ENCODE measurements at regions not wholly inside any gene's neighbourhood (a gene's known extent, or its start where the extent isn't known, plus 50 kb on each side); places are given as distances from the start of the nearest gene placed in this dataset.

- no peak for TF ChIP-seq CTCF (IDR thresholded peaks at IDR 0.05)
- Mint-ChIP-seq H3K9me3 (ENCODE audit: unreplicated experiment) (no peaks in the 10 kb centered on the region), H3K4me3 (ENCODE audit: unreplicated experiment) (no peak overlapping the region), H3K36me3 (ENCODE audit: unreplicated experiment) (no peaks in the 10 kb centered on the region), H3K27me3 (ENCODE audit: unreplicated experiment) (no peaks in the 10 kb centered on the region), H3K27ac (ENCODE audit: unreplicated experiment) (no peak overlapping the region), H3K4me1 (ENCODE audit: unreplicated experiment) (no peaks in the 10 kb centered on the region)
- DNase-seq (ENCODE audit: extremely low spot score, unreplicated experiment) = no peak
Measured at GRCh38 chr12:127327986-127328385, 939.0 kb upstream of the TMEM132C start.

DNA sequence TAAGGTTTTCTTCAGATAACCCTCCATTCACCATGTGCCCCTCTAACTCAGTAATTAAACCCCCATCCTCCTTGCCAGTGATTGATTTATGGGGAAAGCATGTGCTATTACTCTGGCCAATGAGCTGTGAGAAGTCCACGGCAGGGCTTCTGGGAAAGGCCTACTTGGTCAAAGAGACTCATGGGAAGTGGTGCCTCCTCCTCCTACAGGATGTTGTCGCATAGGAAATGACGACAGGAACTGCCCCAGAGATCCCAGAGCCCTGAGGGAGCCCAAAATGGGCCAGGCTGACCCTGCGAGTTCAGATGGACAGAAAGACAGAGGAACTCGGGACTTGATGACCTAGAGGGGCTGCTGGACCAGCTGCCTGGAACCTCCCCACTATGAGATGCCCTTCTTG is 938.1 kb upstream of the TMEM132C start:
- no peak overlapping the region for H3K4me3 Mint-ChIP-seq (ENCODE audit: unreplicated experiment)
- no peak for TF ChIP-seq CTCF (IDR thresholded peaks at IDR 0.05)
- no peaks in the 10 kb centered on the region for H3K9me3 Mint-ChIP-seq (ENCODE audit: unreplicated experiment)
- H3K36me3 Mint-ChIP-seq (ENCODE audit: unreplicated experiment) = no peaks in the 10 kb centered on the region
- H3K27me3 Mint-ChIP-seq (ENCODE audit: unreplicated experiment) = no peaks in the 10 kb centered on the region
- DNase-seq (ENCODE audit: extremely low spot score, unreplicated experiment) = no peak
- H3K4me1 Mint-ChIP-seq (ENCODE audit: unreplicated experiment) = no peaks in the 10 kb centered on the region
- no peak overlapping the region for H3K27ac Mint-ChIP-seq (ENCODE audit: unreplicated experiment)

- no peak overlapping the region for H3K27ac Mint-ChIP-seq (ENCODE audit: unreplicated experiment)
- no peak for TF ChIP-seq CTCF (IDR thresholded peaks at IDR 0.05)
Measured at GRCh38 chr12:127334365-127334764, 932.6 kb upstream of the TMEM132C start.

GRCh38 chr12:127334912-127335644 is 931.9 kb upstream of the TMEM132C start:
- no peaks in the 10 kb centered on the region for H3K36me3 Mint-ChIP-seq (ENCODE audit: unreplicated experiment)
- no peaks in the 10 kb centered on the region for H3K27me3 Mint-ChIP-seq (ENCODE audit: unreplicated experiment)
- H3K4me3 Mint-ChIP-seq (ENCODE audit: unreplicated experiment) = no peak overlapping the region
- no peak overlapping the region for H3K27ac Mint-ChIP-seq (ENCODE audit: unreplicated experiment)
- no peaks in the 10 kb centered on the region for H3K4me1 Mint-ChIP-seq (ENCODE audit: unreplicated experiment)
- DNase-seq (ENCODE audit: extremely low spot score, unreplicated experiment) = no peak
- TF ChIP-seq CTCF (IDR thresholded peaks at IDR 0.05) = no peak
- peaks cover 5% of the 10 kb centered on the region for H3K9me3 Mint-ChIP-seq (ENCODE audit: unreplicated experiment)

More at GRCh38 chr12:127334365-127334764, 932.6 kb upstream of the TMEM132C start:
- H3K9me3 Mint-ChIP-seq (ENCODE audit: unreplicated experiment) = no peaks in the 10 kb centered on the region
- H3K4me3 Mint-ChIP-seq (ENCODE audit: unreplicated experiment) = no peak overlapping the region
- H3K4me1 Mint-ChIP-seq (ENCODE audit: unreplicated experiment) = no peaks in the 10 kb centered on the region
- no peaks in the 10 kb centered on the region for H3K27me3 Mint-ChIP-seq (ENCODE audit: unreplicated experiment)
- DNase-seq (ENCODE audit: extremely low spot score, unreplicated experiment) = no peak
- no peaks in the 10 kb centered on the region for H3K36me3 Mint-ChIP-seq (ENCODE audit: unreplicated experiment)

DNA sequence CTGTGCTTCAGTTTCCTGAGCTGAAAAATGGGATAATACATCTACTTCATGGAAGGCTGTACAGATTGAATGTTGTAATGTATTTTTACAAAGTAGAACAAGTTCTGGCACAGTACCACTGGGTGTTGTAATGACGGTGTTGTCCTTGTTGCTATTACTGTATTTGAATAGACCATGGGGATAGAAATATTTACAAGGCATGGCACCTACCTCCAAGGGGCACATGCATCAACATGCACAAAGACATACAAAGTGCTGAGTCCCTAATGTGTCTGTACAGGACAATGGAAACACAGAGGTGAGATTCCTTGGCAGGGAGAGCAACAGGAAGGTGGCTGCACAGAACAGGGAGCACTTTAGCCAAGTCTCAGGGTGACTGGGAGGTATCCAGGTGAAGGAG is 930.6 kb upstream of the TMEM132C start:
- Mint-ChIP-seq H3K27me3 (ENCODE audit: unreplicated experiment) (no peaks in the 10 kb centered on the region), H3K4me1 (ENCODE audit: unreplicated experiment) (no peaks in the 10 kb centered on the region), H3K27ac (ENCODE audit: unreplicated experiment) (no peak overlapping the region), H3K4me3 (ENCODE audit: unreplicated experiment) (no peak overlapping the region), H3K36me3 (ENCODE audit: unreplicated experiment) (no peaks in the 10 kb centered on the region), H3K9me3 (ENCODE audit: unreplicated experiment) (peaks cover 9% of the 10 kb centered on the region)
- DNase-seq (ENCODE audit: extremely low spot score, unreplicated experiment) = no peak
- no peak for TF ChIP-seq CTCF (IDR thresholded peaks at IDR 0.05)

Measured in osteocyte (in vitro differentiated cells).